ENCODE measurements at regions not wholly inside any gene's neighbourhood (a gene's known extent, or its start where the extent isn't known, plus 50 kb on each side); places are given as distances from the start of the nearest gene placed in this dataset.

DNA sequence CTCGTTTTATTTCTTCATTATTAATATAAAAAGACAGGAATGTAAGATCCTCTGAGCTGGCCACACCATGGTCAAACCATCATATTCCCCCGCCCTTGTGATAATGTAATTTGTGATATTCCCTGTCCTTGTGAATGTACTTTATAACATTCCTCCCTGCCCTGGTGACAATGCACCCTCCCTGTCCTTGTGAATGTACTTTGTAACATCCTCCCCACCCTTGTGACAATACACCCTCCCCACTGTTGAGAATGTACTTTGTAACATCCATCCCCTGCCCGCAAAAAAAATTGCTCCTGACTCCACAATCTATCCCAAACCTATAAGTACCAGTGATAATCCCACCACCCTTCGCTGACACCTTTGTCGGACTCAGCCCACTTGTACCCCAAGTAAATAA lies 211.0 kb downstream of the MBD2 start:
- BruUV-seq (replicated peaks) = no TSS peak
- Histone ChIP-seq H3K27ac (ENCODE audit: low read depth, low read length, poor library complexity, severe bottlenecking) (no peak overlapping the region), H4K20me1 (ENCODE audit: insufficient read depth, low read length) (no peaks in the 10 kb centered on the region), H3K36me3 (ENCODE audit: insufficient read depth, low read length) (no peaks in the 10 kb centered on the region), H2AFZ (ENCODE audit: low read length) (no peak overlapping the region), H3K9me2 (ENCODE audit: insufficient read depth, low read length) (no peaks in the 10 kb centered on the region), H3K4me3 (ENCODE audit: low read depth, low read length, poor library complexity, severe bottlenecking) (no peak overlapping the region), H3K79me2 (ENCODE audit: insufficient read depth, low read depth, low read length) (no peaks in the 10 kb centered on the region), H3K4me2 (ENCODE audit: low read length) (no peak overlapping the region), H3K9me3 (ENCODE audit: low read length) (no peaks in the 10 kb centered on the region), H3K4me1 (ENCODE audit: insufficient read depth, low read length, poor library complexity, severe bottlenecking) (no peaks in the 10 kb centered on the region)
- intact Hi-C loops (cut with micrococcal nuclease; ENCODE audit: unreplicated experiment) = no loop called here
- DNase-seq (ENCODE audit: low spot score) = no peak
- ChIA-PET POLR2A (no interaction called here), CTCF (ENCODE audit: unreplicated experiment) (no interaction called here)
- no peak for TF ChIP-seq EZH2phosphoT487 (IDR thresholded peaks at IDR 0.05; ENCODE audit: borderline replicate concordance, low read depth, low read length)
- TF ChIP-seq, protein P1, sequence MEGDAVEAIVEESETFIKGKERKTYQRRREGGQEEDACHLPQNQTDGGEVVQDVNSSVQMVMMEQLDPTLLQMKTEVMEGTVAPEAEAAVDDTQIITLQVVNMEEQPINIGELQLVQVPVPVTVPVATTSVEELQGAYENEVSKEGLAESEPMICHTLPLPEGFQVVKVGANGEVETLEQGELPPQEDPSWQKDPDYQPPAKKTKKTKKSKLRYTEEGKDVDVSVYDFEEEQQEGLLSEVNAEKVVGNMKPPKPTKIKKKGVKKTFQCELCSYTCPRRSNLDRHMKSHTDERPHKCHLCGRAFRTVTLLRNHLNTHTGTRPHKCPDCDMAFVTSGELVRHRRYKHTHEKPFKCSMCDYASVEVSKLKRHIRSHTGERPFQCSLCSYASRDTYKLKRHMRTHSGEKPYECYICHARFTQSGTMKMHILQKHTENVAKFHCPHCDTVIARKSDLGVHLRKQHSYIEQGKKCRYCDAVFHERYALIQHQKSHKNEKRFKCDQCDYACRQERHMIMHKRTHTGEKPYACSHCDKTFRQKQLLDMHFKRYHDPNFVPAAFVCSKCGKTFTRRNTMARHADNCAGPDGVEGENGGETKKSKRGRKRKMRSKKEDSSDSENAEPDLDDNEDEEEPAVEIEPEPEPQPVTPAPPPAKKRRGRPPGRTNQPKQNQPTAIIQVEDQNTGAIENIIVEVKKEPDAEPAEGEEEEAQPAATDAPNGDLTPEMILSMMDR (conservative IDR thresholded peaks at IDR 0.05; ENCODE audit: low read length) = no peak

DNA sequence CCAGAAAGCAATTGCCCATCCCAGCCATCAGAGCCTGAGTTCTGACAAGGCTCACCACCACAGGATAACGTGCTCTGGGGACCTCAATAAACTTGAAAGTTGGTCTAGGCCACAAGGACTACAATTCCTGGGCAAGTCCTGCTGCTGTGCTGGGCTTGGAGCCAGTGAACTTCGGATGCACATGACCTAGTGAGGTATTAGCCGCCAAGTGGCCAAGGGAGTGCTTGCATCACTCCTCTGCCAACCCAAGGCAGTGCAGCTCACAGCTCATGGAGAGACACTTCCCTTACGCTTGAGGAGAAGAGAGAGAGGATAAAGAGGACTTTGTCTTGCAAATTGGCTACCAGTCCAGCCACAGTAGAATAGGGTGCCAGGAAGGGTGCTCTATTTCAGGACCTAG lies 219.6 kb downstream of the MBD2 start:
- no TSS peak for BruUV-seq (replicated peaks)
- no peak for DNase-seq (ENCODE audit: low spot score)
- CTCF ChIA-PET (ENCODE audit: unreplicated experiment) = no interaction called here

DNA sequence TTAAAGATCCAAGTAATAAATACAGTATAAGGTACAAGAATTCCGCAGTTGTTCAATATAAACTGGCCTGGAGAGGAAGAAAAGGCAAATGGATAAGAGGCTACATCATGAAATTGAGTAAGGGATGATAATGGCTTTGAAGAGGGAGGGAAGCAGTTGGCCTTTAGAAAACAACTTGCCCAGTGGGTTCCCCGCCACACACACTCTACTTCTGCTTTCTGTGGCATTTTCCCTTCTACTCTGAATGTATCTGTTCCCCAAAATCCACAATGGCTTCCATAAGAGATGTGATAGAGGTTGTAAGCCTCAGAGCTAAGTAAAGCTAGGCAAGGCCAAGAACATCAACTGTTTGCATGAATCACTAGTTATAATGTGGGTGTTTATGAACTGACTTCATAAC lies 221.3 kb downstream of the MBD2 start:
- no peaks in the 10 kb centered on the region for H4K20me1 ChIP-seq (ENCODE audit: insufficient read depth, low read length)
- intact Hi-C loops (cut with micrococcal nuclease; ENCODE audit: unreplicated experiment) = no loop called here
- no peaks in the 10 kb centered on the region for H3K9me3 ChIP-seq (ENCODE audit: low read length)
- no peak overlapping the region for H3K4me3 ChIP-seq (ENCODE audit: low read depth, low read length, poor library complexity, severe bottlenecking)
- TF ChIP-seq, protein P1 (conservative IDR thresholded peaks at IDR 0.05; ENCODE audit: low read length) = no peak
- no peak for TF ChIP-seq EZH2phosphoT487 (IDR thresholded peaks at IDR 0.05; ENCODE audit: borderline replicate concordance, low read depth, low read length)
- CTCF ChIA-PET (ENCODE audit: unreplicated experiment) = no interaction called here
- no peak overlapping the region for H3K27ac ChIP-seq (ENCODE audit: low read depth, low read length, poor library complexity, severe bottlenecking)
- no peak overlapping the region for H3K4me2 ChIP-seq (ENCODE audit: low read length)
- no peaks in the 10 kb centered on the region for H3K4me1 ChIP-seq (ENCODE audit: insufficient read depth, low read length, poor library complexity, severe bottlenecking)
- H2AFZ ChIP-seq (ENCODE audit: low read length) = no peak overlapping the region
- no peaks in the 10 kb centered on the region for H3K9me2 ChIP-seq (ENCODE audit: insufficient read depth, low read length)
- H3K79me2 ChIP-seq (ENCODE audit: insufficient read depth, low read depth, low read length) = no peaks in the 10 kb centered on the region
- no TSS peak for BruUV-seq (replicated peaks)
- POLR2A ChIA-PET = no interaction called here
- no peaks in the 10 kb centered on the region for H3K36me3 ChIP-seq (ENCODE audit: insufficient read depth, low read length)
- no peak for DNase-seq (ENCODE audit: low spot score)

More for the DNA sequence above, 219.6 kb downstream of the MBD2 start:
- H4K20me1 ChIP-seq (ENCODE audit: insufficient read depth, low read length) = no peaks in the 10 kb centered on the region
- no peaks in the 10 kb centered on the region for H3K36me3 ChIP-seq (ENCODE audit: insufficient read depth, low read length)
- TF ChIP-seq EZH2phosphoT487 (IDR thresholded peaks at IDR 0.05; ENCODE audit: borderline replicate concordance, low read depth, low read length) = no peak
- TF ChIP-seq, protein P1 (conservative IDR thresholded peaks at IDR 0.05; ENCODE audit: low read length) = no peak
- no peaks in the 10 kb centered on the region for H3K79me2 ChIP-seq (ENCODE audit: insufficient read depth, low read depth, low read length)
- no peak overlapping the region for H2AFZ ChIP-seq (ENCODE audit: low read length)
- H3K4me2 ChIP-seq (ENCODE audit: low read length) = no peak overlapping the region
- no peak overlapping the region for H3K4me3 ChIP-seq (ENCODE audit: low read depth, low read length, poor library complexity, severe bottlenecking)
- no peak overlapping the region for H3K27ac ChIP-seq (ENCODE audit: low read depth, low read length, poor library complexity, severe bottlenecking)
- H3K9me3 ChIP-seq (ENCODE audit: low read length) = no peaks in the 10 kb centered on the region
- intact Hi-C loops (cut with micrococcal nuclease; ENCODE audit: unreplicated experiment) = no loop called here
- no peaks in the 10 kb centered on the region for H3K9me2 ChIP-seq (ENCODE audit: insufficient read depth, low read length)
- POLR2A ChIA-PET = no interaction called here
- no peaks in the 10 kb centered on the region for H3K4me1 ChIP-seq (ENCODE audit: insufficient read depth, low read length, poor library complexity, severe bottlenecking)
